NCI-H226 (cell line): ENCODE measurements at regions not wholly inside any gene's neighbourhood (a gene's known extent, or its start where the extent isn't known, plus 50 kb on each side); places are given as distances from the start of the nearest gene placed in this dataset.

Experiments
- DNase-seq: peaks from one replicate; pipeline ENCODE4 v3.0.0-alpha.2; 2015

DNA sequence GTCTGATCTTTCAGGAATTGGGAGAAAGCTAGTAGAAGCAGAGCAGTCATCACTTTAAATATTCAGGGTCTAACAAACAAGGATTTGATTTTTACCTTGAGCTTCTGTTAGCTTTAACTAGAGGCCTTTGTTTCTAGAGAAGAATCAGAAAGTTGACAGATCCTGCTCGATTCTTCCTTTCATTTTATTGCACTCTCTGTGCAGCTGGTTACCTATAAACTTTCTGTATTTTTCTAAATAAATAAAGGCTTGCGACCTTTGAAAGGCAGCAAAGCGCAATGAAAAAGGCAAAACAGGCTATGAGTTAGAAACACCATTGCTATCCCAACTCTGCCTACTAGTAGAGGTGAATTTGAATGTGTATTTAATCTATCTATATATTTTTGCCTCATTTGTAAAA, 101.4 kb upstream of the NPY2R start:
- DNase-seq: no peak

DNA sequence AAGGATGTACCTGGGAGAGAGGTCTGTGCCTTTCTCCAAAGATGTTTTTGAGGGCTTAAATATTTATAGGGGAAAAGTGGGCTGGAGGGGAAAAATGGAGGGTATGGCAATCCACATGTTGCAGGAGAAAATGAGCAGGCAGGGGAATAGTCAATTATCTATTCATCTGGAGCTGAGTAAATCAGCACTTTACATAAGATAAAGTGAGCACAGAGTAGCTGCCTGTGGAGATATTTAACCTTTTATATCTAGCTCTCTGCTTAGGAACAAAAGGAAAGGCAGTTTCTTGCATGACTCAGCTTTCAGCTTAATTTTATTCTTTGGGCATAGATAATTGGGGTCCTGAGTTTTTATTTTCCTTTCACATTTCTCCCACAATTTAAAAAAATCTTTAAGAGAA, 93.6 kb upstream of the NPY2R start:
- DNase-seq: no peak

DNA sequence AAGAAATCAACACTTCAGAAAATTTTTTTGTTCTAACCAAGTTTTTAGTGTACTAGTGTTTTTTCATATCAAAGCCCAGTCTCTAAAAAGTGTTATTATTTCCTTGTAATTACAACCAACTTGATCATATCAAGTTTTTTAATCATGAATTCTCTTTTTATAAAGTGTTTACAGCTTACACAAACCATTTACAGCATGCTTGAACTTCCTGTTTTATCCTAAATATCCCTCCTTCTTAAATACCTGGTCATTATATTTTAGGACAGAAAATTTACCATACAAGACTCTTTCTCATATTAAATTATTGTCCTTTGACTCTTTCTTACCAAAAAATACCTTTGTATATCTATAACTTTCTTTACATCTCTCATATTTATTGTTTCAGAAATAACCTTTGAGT, 89.4 kb upstream of the NPY2R start:
- DNase-seq: no peak

DNA sequence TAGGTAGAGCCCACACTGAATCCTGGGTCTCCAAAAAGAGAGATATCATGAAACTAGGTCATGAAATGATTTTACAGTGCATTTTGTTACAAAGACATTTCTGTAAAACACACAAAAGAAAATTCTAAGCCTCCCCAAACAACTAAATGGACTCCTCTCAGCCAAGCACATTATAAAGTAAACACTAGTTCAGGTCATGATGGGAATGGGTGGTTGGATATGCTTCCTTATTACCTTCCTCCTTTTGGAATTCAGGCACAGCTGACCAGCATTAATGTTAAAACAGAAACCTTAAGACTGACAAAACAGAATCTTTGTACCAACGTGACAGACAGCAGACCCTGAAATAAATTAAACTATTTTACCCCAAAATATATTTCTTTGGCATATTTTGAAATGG, 87.9 kb upstream of the NPY2R start:
- DNase-seq: no peak

DNA sequence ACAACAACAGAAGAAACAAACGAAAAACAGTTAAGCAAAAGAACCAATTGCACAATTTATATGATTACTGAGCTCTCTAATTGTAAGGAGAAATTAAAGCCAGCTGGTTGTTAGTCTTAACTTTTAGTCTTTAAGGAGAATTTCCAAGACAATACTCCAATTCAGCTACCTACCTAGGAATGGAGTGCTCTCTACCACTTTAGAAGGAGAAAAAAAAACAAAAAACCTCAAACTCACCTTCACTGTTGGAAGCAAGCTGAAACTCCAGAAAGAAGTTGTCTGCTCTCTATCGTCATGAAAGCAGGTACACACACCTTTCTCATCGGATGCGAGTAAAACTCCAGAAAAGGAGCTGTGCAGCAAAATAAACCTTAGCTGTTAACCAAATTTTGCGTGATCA, 86.1 kb upstream of the NPY2R start:
- no peak for DNase-seq

DNA sequence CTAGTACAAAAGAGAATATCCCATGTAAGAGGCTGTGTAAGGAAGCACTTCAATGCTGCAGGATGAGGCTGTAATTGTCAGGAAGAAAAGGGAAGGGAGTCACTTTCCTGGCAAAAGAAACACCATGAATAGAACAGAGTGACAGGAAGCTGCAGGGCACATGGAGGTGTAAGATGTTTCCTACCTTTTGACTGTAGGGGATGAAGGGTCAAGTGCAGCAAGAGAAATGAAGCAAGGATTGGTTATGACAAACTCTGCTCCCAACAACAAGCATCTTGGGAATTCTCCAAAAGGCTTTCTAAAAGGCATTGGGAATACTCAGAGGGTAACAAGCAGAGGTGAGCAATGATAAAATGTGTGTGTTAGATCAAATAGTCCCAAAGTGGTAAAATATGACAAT, 74.3 kb upstream of the NPY2R start:
- no peak for DNase-seq

DNA sequence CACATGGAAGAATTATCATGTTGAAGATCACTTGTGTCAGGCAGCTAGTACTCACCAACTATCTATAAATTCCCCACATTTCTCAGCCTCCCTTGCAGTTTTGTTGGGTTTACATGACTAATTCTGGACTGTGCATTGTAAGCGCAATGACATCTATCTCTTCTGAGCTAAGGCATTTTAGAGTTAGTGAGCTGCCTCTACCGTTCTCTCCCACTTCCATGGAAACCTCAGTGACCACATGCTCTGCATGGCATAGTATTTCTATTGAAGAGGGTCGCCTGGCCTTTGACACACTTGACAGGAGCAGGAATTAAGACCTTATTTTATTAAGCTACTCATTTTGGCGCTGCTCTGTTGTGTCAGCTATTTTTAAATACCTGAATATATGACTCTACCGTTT, 67.5 kb upstream of the NPY2R start:
- DNase-seq: no peak

DNA sequence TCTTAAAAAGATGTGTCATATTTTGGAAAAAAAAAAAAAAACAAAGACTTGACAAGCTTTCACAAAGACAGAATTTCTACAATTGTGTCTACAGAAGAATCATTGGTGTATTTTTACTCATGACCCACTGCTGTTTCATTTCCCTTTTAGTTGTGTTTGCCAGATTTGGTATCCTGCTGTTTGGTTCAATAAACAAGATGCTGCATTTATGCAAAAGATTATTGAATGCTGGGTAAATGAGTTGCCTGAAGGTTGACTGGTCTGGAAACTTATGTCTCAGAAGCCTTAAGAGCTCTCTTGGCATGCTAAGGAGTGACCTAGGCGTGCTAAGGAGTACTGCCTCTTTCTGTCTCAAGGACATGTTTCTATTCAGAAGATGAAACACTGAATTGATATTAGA, 64.9 kb upstream of the NPY2R start:
- DNase-seq: no peak
